GM20000 (cell line): ENCODE measurements at regions not wholly inside any gene's neighbourhood (a gene's known extent, or its start where the extent isn't known, plus 50 kb on each side); places are given as distances from the start of the nearest gene placed in this dataset.

Experiments used
- DNase-seq: peaks from one replicate; pipeline ENCODE4 v3.0.0; 2012; ENCODE audit warnings: low spot score
- CTCF ChIP-seq: IDR thresholded peaks from 2 replicates; pipeline ENCODE4 v1.5.1; 2012; ENCODE audit warnings: mild to moderate bottlenecking, control low read depth; ENCODE audit errors: extremely low read depth, missing control alignments

DNA sequence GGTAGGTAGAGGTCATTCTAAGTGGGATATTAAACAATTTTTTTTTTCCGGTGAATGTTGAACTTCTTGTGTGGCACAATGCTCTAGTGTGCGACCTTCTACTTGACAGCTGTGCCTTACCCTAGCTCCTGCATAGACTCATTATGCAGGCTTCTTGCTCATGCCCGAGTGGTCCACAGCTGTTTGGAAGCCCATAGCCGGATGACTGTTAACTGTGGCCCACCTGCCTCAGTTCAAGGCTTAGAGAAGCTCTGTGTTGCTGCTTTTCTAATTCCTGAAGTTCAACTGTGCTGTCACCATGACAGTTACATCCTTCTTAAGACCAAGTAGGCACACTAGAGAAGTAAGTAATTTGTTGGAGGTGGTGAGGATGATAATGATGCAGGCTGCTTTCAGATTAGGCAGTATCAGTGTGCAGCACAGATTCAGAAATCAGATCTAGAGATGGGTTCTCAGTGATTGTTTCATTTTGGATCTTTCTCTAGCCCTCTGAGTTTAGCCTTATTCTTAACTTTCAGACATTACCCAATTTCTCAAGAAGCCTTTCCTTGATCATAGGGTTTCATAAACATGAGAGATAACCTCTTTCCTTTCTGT, 278.4 kb downstream of the PHF14 start:
- DNase-seq = no peak
- TF ChIP-seq CTCF = no peak

- no peak for DNase-seq
- TF ChIP-seq CTCF = no peak
These were observed 279.1 kb downstream of the PHF14 start for GRCh38 chr7:11252705-11253272.

DNA sequence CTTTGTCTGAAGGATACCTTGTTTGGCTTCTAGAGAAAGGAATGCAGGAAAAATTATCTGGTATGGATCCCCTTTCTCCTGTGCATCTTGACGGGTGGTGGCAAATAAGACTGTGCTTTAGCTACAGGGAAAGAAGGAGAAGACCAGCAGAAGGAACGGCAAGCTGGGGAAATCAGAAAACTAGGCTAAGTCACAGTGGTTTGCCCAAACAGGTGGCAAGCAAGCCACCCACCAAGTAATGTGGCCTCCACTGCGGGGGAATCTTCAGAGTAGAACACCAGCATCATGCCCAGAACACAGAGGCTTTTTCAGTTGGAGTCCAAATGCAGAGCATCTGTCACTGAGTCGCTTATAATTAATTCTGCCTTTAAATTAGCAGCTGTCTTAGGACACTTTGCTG, 282.8 kb downstream of the PHF14 start:
- DNase-seq = no peak
- TF ChIP-seq CTCF = no peak

DNA sequence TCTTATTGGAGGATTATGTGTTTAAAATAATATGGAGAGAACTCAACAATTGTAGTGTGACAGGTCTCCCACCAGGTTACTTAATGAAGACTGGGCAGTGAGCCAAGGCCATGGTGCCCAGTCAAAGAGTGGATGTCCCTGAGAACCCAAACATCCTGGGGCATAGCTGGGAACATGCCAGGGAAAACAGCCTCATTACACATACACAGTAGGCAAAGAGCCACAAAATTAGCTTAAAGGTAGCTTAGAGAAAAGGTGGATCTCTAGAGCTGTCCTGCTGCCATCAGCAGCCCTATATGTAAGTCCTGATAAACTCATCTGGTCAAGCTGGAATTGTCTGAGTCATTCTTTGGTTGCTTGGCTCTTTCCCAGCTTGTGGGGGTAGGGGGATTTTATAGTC, 287.8 kb downstream of the PHF14 start:
- DNase-seq = no peak

GRCh38 chr7:11266101-11266500, 292.4 kb downstream of the PHF14 start:
- TF ChIP-seq CTCF = no peak

More for the DNA sequence above, 287.8 kb downstream of the PHF14 start:
- no peak for TF ChIP-seq CTCF

GRCh38 chr7:11272352-11272751, 298.7 kb downstream of the PHF14 start:
- no peak for TF ChIP-seq CTCF
- DNase-seq = no peak

More at GRCh38 chr7:11266101-11266500, 292.4 kb downstream of the PHF14 start:
- no peak for DNase-seq

GRCh38 chr7:11274074-11274473, 300.4 kb downstream of the PHF14 start:
- DNase-seq = no peak

More at GRCh38 chr7:11274074-11274473, 300.4 kb downstream of the PHF14 start:
- no peak for TF ChIP-seq CTCF
